Activated CD4-positive, CD25-positive, alpha-beta regulatory T cell (primary cell): ENCODE measurements at regions not wholly inside any gene's neighbourhood (a gene's known extent, or its start where the extent isn't known, plus 50 kb on each side); places are given as distances from the start of the nearest gene placed in this dataset.

ENCODE experiments used
- DNase-seq, 4 experiments: peaks; one replicate each; lab custom pipeline; 2025; lab: John Stamatoyannopoulos, UW

GRCh38 chr10:31754803-31755624, 173.6 kb downstream of the ARHGAP12 start:
- no peak for DNase-seq

- no peak for DNase-seq
Measured at GRCh38 chr10:31753681-31754080, 174.9 kb downstream of the ARHGAP12 start.

GRCh38 chr10:31752170-31752569, 176.5 kb downstream of the ARHGAP12 start:
- no peak for DNase-seq

- no peak for DNase-seq
Measured at GRCh38 chr10:31751738-31752080, 176.9 kb downstream of the ARHGAP12 start.

GRCh38 chr10:31751051-31751737, 177.4 kb downstream of the ARHGAP12 start:
- no peak for DNase-seq

GRCh38 chr10:31749981-31750840, 178.4 kb downstream of the ARHGAP12 start:
- no peak for DNase-seq

- no peak for DNase-seq
Measured at GRCh38 chr10:31749301-31749700, 179.3 kb downstream of the ARHGAP12 start.

- peak in 1 of 4 experiments; percentile 16 for DNase-seq
Measured at GRCh38 chr10:31745612-31746376, 182.8 kb downstream of the ARHGAP12 start.

GRCh38 chr10:31744025-31744424, 184.6 kb downstream of the ARHGAP12 start:
- no peak for DNase-seq

GRCh38 chr10:31742255-31742654, 186.4 kb downstream of the ARHGAP12 start:
- DNase-seq = no peak

GRCh38 chr10:31741473-31741872, 187.2 kb downstream of the ARHGAP12 start:
- no peak for DNase-seq

- no peak for DNase-seq
Measured at GRCh38 chr10:31739711-31740110, 188.9 kb downstream of the ARHGAP12 start.

GRCh38 chr10:31739146-31739545, 189.5 kb downstream of the ARHGAP12 start:
- DNase-seq = no peak

- no peak for DNase-seq
Measured at GRCh38 chr10:31731711-31732110, 196.9 kb downstream of the ARHGAP12 start.

- DNase-seq = no peak
Measured at GRCh38 chr10:31730776-31731175, 197.9 kb downstream of the ARHGAP12 start.

GRCh38 chr10:31728698-31729224, 199.9 kb downstream of the ARHGAP12 start:
- no peak for DNase-seq

- DNase-seq = no peak
Measured at GRCh38 chr10:31725436-31725835, 203.2 kb downstream of the ARHGAP12 start.

GRCh38 chr10:31724296-31724695, 204.3 kb downstream of the ARHGAP12 start:
- DNase-seq = no peak

- DNase-seq = no peak
Measured at GRCh38 chr10:31723106-31723750, 205.4 kb downstream of the ARHGAP12 start.

- no peak for DNase-seq
Measured at GRCh38 chr10:31721096-31721495, 207.5 kb downstream of the ARHGAP12 start.

- no peak for DNase-seq
Measured at GRCh38 chr10:31720546-31720945, 208.1 kb downstream of the ARHGAP12 start.
